Panc1 (cell line): ENCODE measurements at regions not wholly inside any gene's neighbourhood (a gene's known extent, or its start where the extent isn't known, plus 50 kb on each side); places are given as distances from the start of the nearest gene placed in this dataset.

Experiments used
- ATAC-seq: fragments of 200-7000 bp; cut with Tn5 transposase; 2 replicates; pipeline ENCODE4 v1.9.1; 2020; ENCODE audit warnings: mild to moderate bottlenecking, moderate library complexity
- BruUV-seq: library from RNA; stranded (reverse); fragments of 400-500 nt; replicated peaks from 2 replicates; lab custom pipeline; 2021; lab: Mats Ljungman, UMichigan
- CTCF ChIA-PET: fragments of 300-600 bp; sonication (Branson Sonifier 250); formaldehyde crosslinking; loops from one replicate; lab custom pipeline; 2022; ENCODE audit warnings: antibody characterized with exemption; lab: Charles Lee
- POLR2A ChIA-PET: fragments of 300-600 bp; sonication (Branson Sonifier 250); formaldehyde crosslinking; loops from one replicate; lab custom pipeline; 2022; ENCODE audit warnings: antibody characterized with exemption; lab: Charles Lee
- DNase-seq: peaks from one replicate; pipeline ENCODE4 v3.0.0-alpha.2; 2010; ENCODE audit warnings: low read depth, low spot score
- H3K27ac ChIP-seq: 2 replicates; pipeline ENCODE4 v1.5.1; 2011; ENCODE audit warnings: mild to moderate bottlenecking, low read length, inconsistent platforms
- H3K27me3 ChIP-seq: fragments of 200-500 bp; sonication (Bioruptor generic); 2 replicates; pipeline ENCODE4 v1.6.0; 2014; ENCODE audit warnings: low read length, inconsistent platforms; ENCODE audit not compliant: control insufficient read depth, insufficient read depth
- H3K36me3 ChIP-seq: fragments of 200-500 bp; sonication (Bioruptor generic); 2 replicates; pipeline ENCODE4 v1.5.1; 2014; ENCODE audit warnings: inconsistent platforms, mild to moderate bottlenecking, low read length, moderate library complexity; ENCODE audit not compliant: control insufficient read depth, insufficient read depth
- H3K4me1 ChIP-seq: 2 replicates; pipeline ENCODE4 v1.5.1; 2011; ENCODE audit warnings: inconsistent platforms, mild to moderate bottlenecking, low read length, moderate library complexity; ENCODE audit not compliant: control insufficient read depth, insufficient read depth
- H3K4me3 ChIP-seq, 2 experiments: 2 replicates each; pipeline ENCODE4 v1.5.1; 2011 to 2012; ENCODE audit warnings: low read depth in 2 of 2, low read length in 2 of 2, mild to moderate bottlenecking in 2 of 2, inconsistent platforms in 1 of 2, moderate library complexity in 1 of 2
- H3K9me3 ChIP-seq: fragments of 200-500 bp; sonication (Bioruptor generic); 2 replicates; pipeline ENCODE4 v1.5.1; 2014; ENCODE audit warnings: low read depth, mild to moderate bottlenecking, inconsistent platforms, low read length, moderate library complexity; ENCODE audit not compliant: control insufficient read depth, insufficient read depth
- CTCF ChIP-seq: fragments of 450-650 bp; IDR thresholded peaks from 2 replicates; pipeline ENCODE4 v1.5.1; 2017; ENCODE audit warnings: mild to moderate bottlenecking
- POLR2AphosphoS5 ChIP-seq: IDR thresholded peaks from 2 replicates; pipeline ENCODE4 v1.6.1; 2012; ENCODE audit warnings: mild to moderate bottlenecking, low read depth, low read length, moderate library complexity
- REST ChIP-seq, 2 experiments: IDR thresholded peaks; 2 replicates each; pipeline ENCODE4 v1.6.1; 2011 to 2012; ENCODE audit warnings: low read depth in 2 of 2, control low read depth in 1 of 2, low read length in 1 of 2, mild to moderate bottlenecking in 1 of 2, moderate library complexity in 1 of 2; ENCODE audit not compliant: insufficient read depth in 1 of 2
- SIN3A ChIP-seq: IDR thresholded peaks from 2 replicates; pipeline ENCODE4 v1.6.1; 2012; ENCODE audit warnings: low read depth, mild to moderate bottlenecking, low read length, moderate library complexity, borderline replicate concordance; ENCODE audit not compliant: insufficient read depth
- TCF7L2 ChIP-seq: IDR thresholded peaks from 2 replicates; pipeline ENCODE4 v1.6.1; 2011; ENCODE audit warnings: mild to moderate bottlenecking, low read depth, low read length, inconsistent platforms
- in situ Hi-C: cut with HindIII; loops from 2 replicates; pipeline ENCODE4 v1.10.0; 2016; ENCODE audit warnings: low sequenced_read_pairs, low pct_unique_long_range_greater_than_20kb
- intact Hi-C: fragments of 100-400 bp; cut with micrococcal nuclease; formaldehyde crosslinking; loops from one replicate; pipeline ENCODE4 v1.10.0; 2022; ENCODE audit not compliant: unreplicated experiment

GRCh38 chr9:73839471-73839870 lies 657.7 kb upstream of the RORB start:
- ChIA-PET POLR2A (no interaction called here), CTCF (no interaction called here)
- H3K36me3 ChIP-seq = no peaks in the 10 kb centered on the region
- no peak overlapping the region for H3K27ac ChIP-seq
- H3K4me3 ChIP-seq = no peak overlapping the region
- H3K9me3 ChIP-seq = no peaks in the 10 kb centered on the region
- DNase-seq (no peak), ATAC-seq (no peak)
- no peaks in the 10 kb centered on the region for H3K27me3 ChIP-seq
- intact Hi-C loops (no loop called here), in situ Hi-C loops (no loop called here)
- no peaks in the 10 kb centered on the region for H3K4me1 ChIP-seq
- no TSS peak for BruUV-seq
- TF ChIP-seq TCF7L2 (no peak), CTCF (no peak), POLR2AphosphoS5 (no peak), REST (IDR thresholded peaks at IDR 0.05; ENCODE audit: insufficient read depth in 1 of 2, low read depth in 2 of 2, low read length in 1 of 2) (no peak), SIN3A (no peak)

- H3K27me3 ChIP-seq = no peaks in the 10 kb centered on the region
- ChIA-PET CTCF (no interaction called here), POLR2A (no interaction called here)
- no peaks in the 10 kb centered on the region for H3K9me3 ChIP-seq
- BruUV-seq = no TSS peak
- H3K27ac ChIP-seq = no peak overlapping the region
- DNase-seq (no peak), ATAC-seq (no peak)
- H3K36me3 ChIP-seq = no peaks in the 10 kb centered on the region
- in situ Hi-C loops (no loop called here), intact Hi-C loops (no loop called here)
- no peaks in the 10 kb centered on the region for H3K4me1 ChIP-seq
- TF ChIP-seq SIN3A = no peak
- no peak for TF ChIP-seq POLR2AphosphoS5
- no peak for TF ChIP-seq TCF7L2
- no peak for TF ChIP-seq REST (IDR thresholded peaks at IDR 0.05; ENCODE audit: insufficient read depth in 1 of 2, low read depth in 2 of 2, low read length in 1 of 2)
- TF ChIP-seq CTCF = no peak
- H3K4me3 ChIP-seq = no peak overlapping the region
Observed at GRCh38 chr9:73841018-73841417, 656.1 kb upstream of the RORB start.
